ENCODE measurements at regions not wholly inside any gene's neighbourhood (a gene's known extent, or its start where the extent isn't known, plus 50 kb on each side); places are given as distances from the start of the nearest gene placed in this dataset.
A peak's percentile ranks its signal among the peaks of the same experiment; 100 is the strongest.

GRCh38 chrX:109847257-109848187 is 114.5 kb upstream of the ACSL4 start:
- H3K4me1 ChIP-seq (ENCODE audit: control insufficient read depth in 2 of 3, insufficient read depth in 2 of 3, low read depth in 1 of 3, low read length in 3 of 3) = no peaks in the 10 kb centered on the region
- peaks cover 4% of the 10 kb centered on the region for H3K27me3 ChIP-seq (ENCODE audit: control insufficient read depth, insufficient read depth, low read length)
- no peak for DNase-seq
- no peaks in the 10 kb centered on the region for H3K9me3 ChIP-seq (ENCODE audit: control insufficient read depth in 2 of 3, insufficient read depth in 1 of 3, low read length in 3 of 3)
- FAIRE-seq = no peak
- no peak for TF ChIP-seq CTCF (IDR thresholded peaks at IDR 0.05; ENCODE audit: borderline replicate concordance, extremely low read depth, insufficient read depth)
- peak overlapping the region in 1 of 2 donors; percentile 11 for H3K27ac ChIP-seq (ENCODE audit: low read depth in 2 of 2, low read length in 2 of 2)
- H3K36me3 ChIP-seq (ENCODE audit: control insufficient read depth in 2 of 3, insufficient read depth in 3 of 3, low read length in 3 of 3) = no peaks in the 10 kb centered on the region
- intact Hi-C loops (cut with DNase I) = no loop called here
- H3K4me3 ChIP-seq (ENCODE audit: low read length in 3 of 3) = no peak overlapping the region
- H3K9ac ChIP-seq (ENCODE audit: low read length in 3 of 3) = no peak overlapping the region

- no peak overlapping the region for H3K4me3 ChIP-seq (ENCODE audit: low read length in 3 of 3)
- H3K36me3 ChIP-seq (ENCODE audit: control insufficient read depth in 2 of 3, insufficient read depth in 3 of 3, low read length in 3 of 3) = no peaks in the 10 kb centered on the region
- no peaks in the 10 kb centered on the region for H3K9me3 ChIP-seq (ENCODE audit: control insufficient read depth in 2 of 3, insufficient read depth in 1 of 3, low read length in 3 of 3)
- FAIRE-seq = no peak
- H3K27ac ChIP-seq (ENCODE audit: low read depth in 2 of 2, low read length in 2 of 2) = no peak overlapping the region
- no peak overlapping the region for H3K9ac ChIP-seq (ENCODE audit: low read length in 3 of 3)
- no peak for TF ChIP-seq CTCF (IDR thresholded peaks at IDR 0.05; ENCODE audit: borderline replicate concordance, extremely low read depth, insufficient read depth)
- no peaks in the 10 kb centered on the region for H3K4me1 ChIP-seq (ENCODE audit: control insufficient read depth in 2 of 3, insufficient read depth in 2 of 3, low read depth in 1 of 3, low read length in 3 of 3)
- H3K27me3 ChIP-seq (ENCODE audit: control insufficient read depth, insufficient read depth, low read length) = peaks cover 4% of the 10 kb centered on the region
- no peak for DNase-seq
- intact Hi-C loops (cut with DNase I) = no loop called here
Observed at GRCh38 chrX:109848461-109849050, 115.5 kb upstream of the ACSL4 start.

- no peaks in the 10 kb centered on the region for H3K36me3 ChIP-seq (ENCODE audit: control insufficient read depth in 2 of 3, insufficient read depth in 3 of 3, low read length in 3 of 3)
- H3K4me3 ChIP-seq (ENCODE audit: low read length in 3 of 3) = no peak overlapping the region
- H3K9ac ChIP-seq (ENCODE audit: low read length in 3 of 3) = no peak overlapping the region
- H3K9me3 ChIP-seq (ENCODE audit: control insufficient read depth in 2 of 3, insufficient read depth in 1 of 3, low read length in 3 of 3) = no peaks in the 10 kb centered on the region
- DNase-seq (no peak), FAIRE-seq (no peak)
- H3K27ac ChIP-seq (ENCODE audit: low read depth in 2 of 2, low read length in 2 of 2) = no peak overlapping the region
- no peak for TF ChIP-seq CTCF (IDR thresholded peaks at IDR 0.05; ENCODE audit: borderline replicate concordance, extremely low read depth, insufficient read depth)
- H3K4me1 ChIP-seq (ENCODE audit: control insufficient read depth in 2 of 3, insufficient read depth in 2 of 3, low read depth in 1 of 3, low read length in 3 of 3) = no peaks in the 10 kb centered on the region
- no peaks in the 10 kb centered on the region for H3K27me3 ChIP-seq (ENCODE audit: control insufficient read depth, insufficient read depth, low read length)
- intact Hi-C loops (cut with DNase I) = no loop called here
Observed at GRCh38 chrX:109854096-109854495, 121.0 kb upstream of the ACSL4 start.
